ENCODE measurements at regions not wholly inside any gene's neighbourhood (a gene's known extent, or its start where the extent isn't known, plus 50 kb on each side); places are given as distances from the start of the nearest gene placed in this dataset.

- H3K4me2 ChIP-seq (ENCODE audit: low read length), result no peak overlapping the region
- H2AFZ ChIP-seq (ENCODE audit: low read length), result no peak overlapping the region
- no peak overlapping the region for H3K27ac ChIP-seq (ENCODE audit: low read depth, low read length, poor library complexity, severe bottlenecking)
- H3F3A ChIP-seq (ENCODE audit: insufficient read depth, low read length), result no peaks in the 10 kb centered on the region
- H3K79me2 ChIP-seq (ENCODE audit: insufficient read depth, low read length), result no peaks in the 10 kb centered on the region
- no peaks in the 10 kb centered on the region for H3K36me3 ChIP-seq (ENCODE audit: insufficient read depth, low read length)
- no peaks in the 10 kb centered on the region for H3K27me3 ChIP-seq (ENCODE audit: insufficient read depth, low read length)
- no peaks in the 10 kb centered on the region for H4K20me1 ChIP-seq (ENCODE audit: insufficient read depth, low read length)
- no peaks in the 10 kb centered on the region for H3K9me3 ChIP-seq (ENCODE audit: low read length)
- no peak for TF ChIP-seq CTCF (IDR thresholded peaks at IDR 0.05; ENCODE audit: low read length)
- no peaks in the 10 kb centered on the region for H3K4me1 ChIP-seq (ENCODE audit: insufficient read depth, low read length, severe bottlenecking)
- no peaks in the 10 kb centered on the region for H3K9me2 ChIP-seq (ENCODE audit: low read depth, low read length)
- H3K4me3 ChIP-seq (ENCODE audit: low read depth, low read length, poor library complexity, severe bottlenecking), result no peak overlapping the region
- H3K9ac ChIP-seq (ENCODE audit: low read length), result no peak overlapping the region
Observed at GRCh38 chr13:50464349-50465251, 378.9 kb downstream of the DLEU7 start.

GRCh38 chr13:50466456-50466855 lies 377.0 kb downstream of the DLEU7 start:
- no peaks in the 10 kb centered on the region for H3K36me3 ChIP-seq (ENCODE audit: insufficient read depth, low read length)
- no peaks in the 10 kb centered on the region for H4K20me1 ChIP-seq (ENCODE audit: insufficient read depth, low read length)
- H3K4me2 ChIP-seq (ENCODE audit: low read length), result no peak overlapping the region
- no peak overlapping the region for H2AFZ ChIP-seq (ENCODE audit: low read length)
- TF ChIP-seq CTCF (IDR thresholded peaks at IDR 0.05; ENCODE audit: low read length) (no peak), EZH2 (IDR thresholded peaks at IDR 0.05; ENCODE audit: borderline replicate concordance, low read length) (no peak)
- H3K9ac ChIP-seq (ENCODE audit: low read length), result no peak overlapping the region
- no peaks in the 10 kb centered on the region for H3K27me3 ChIP-seq (ENCODE audit: insufficient read depth, low read length)
- H3K27ac ChIP-seq (ENCODE audit: low read depth, low read length, poor library complexity, severe bottlenecking), result no peak overlapping the region
- no peaks in the 10 kb centered on the region for H3K9me3 ChIP-seq (ENCODE audit: low read length)
- no peak overlapping the region for H3K4me3 ChIP-seq (ENCODE audit: low read depth, low read length, poor library complexity, severe bottlenecking)
- no peaks in the 10 kb centered on the region for H3F3A ChIP-seq (ENCODE audit: insufficient read depth, low read length)
- H3K79me2 ChIP-seq (ENCODE audit: insufficient read depth, low read length), result no peaks in the 10 kb centered on the region
- no peaks in the 10 kb centered on the region for H3K4me1 ChIP-seq (ENCODE audit: insufficient read depth, low read length, severe bottlenecking)
- H3K9me2 ChIP-seq (ENCODE audit: low read depth, low read length), result no peaks in the 10 kb centered on the region

GRCh38 chr13:50467156-50468110 lies 376.1 kb downstream of the DLEU7 start:
- H3K27ac ChIP-seq (ENCODE audit: low read depth, low read length, poor library complexity, severe bottlenecking), result no peak overlapping the region

More at GRCh38 chr13:50467156-50468110, 376.1 kb downstream of the DLEU7 start:
- Histone ChIP-seq H3K79me2 (ENCODE audit: insufficient read depth, low read length) (no peaks in the 10 kb centered on the region), H3K27me3 (ENCODE audit: insufficient read depth, low read length) (no peaks in the 10 kb centered on the region), H3K9me2 (ENCODE audit: low read depth, low read length) (no peaks in the 10 kb centered on the region), H4K20me1 (ENCODE audit: insufficient read depth, low read length) (no peaks in the 10 kb centered on the region), H3F3A (ENCODE audit: insufficient read depth, low read length) (no peaks in the 10 kb centered on the region), H3K9ac (ENCODE audit: low read length) (no peak overlapping the region), H3K4me1 (ENCODE audit: insufficient read depth, low read length, severe bottlenecking) (no peaks in the 10 kb centered on the region), H3K4me3 (ENCODE audit: low read depth, low read length, poor library complexity, severe bottlenecking) (no peak overlapping the region), H3K4me2 (ENCODE audit: low read length) (no peak overlapping the region), H2AFZ (ENCODE audit: low read length) (no peak overlapping the region), H3K36me3 (ENCODE audit: insufficient read depth, low read length) (no peaks in the 10 kb centered on the region), H3K9me3 (ENCODE audit: low read length) (no peaks in the 10 kb centered on the region)
- no peak for TF ChIP-seq EZH2 (IDR thresholded peaks at IDR 0.05; ENCODE audit: borderline replicate concordance, low read length)
- no peak for TF ChIP-seq CTCF (IDR thresholded peaks at IDR 0.05; ENCODE audit: low read length)

Data from OCI-LY1 (cell line).